ENCODE measurements at regions not wholly inside any gene's neighbourhood (a gene's known extent, or its start where the extent isn't known, plus 50 kb on each side); places are given as distances from the start of the nearest gene placed in this dataset.
"Not testable (repeated sequence)": the region's sequence is repeated elsewhere in the genome, so short reads cannot be mapped to it uniquely, and the experiment has no call there.

GRCh38 chr6:122153557-122153956, 245.9 kb upstream of the HSF2 start:
- no peak for FAIRE-seq
- DNase-seq (ENCODE audit: insufficient read length), result no peak
- no peak for TF ChIP-seq TAF1 (IDR thresholded peaks at IDR 0.05; ENCODE audit: borderline replicate concordance, low read depth, low read length)
- no peak for TF ChIP-seq POLR2A (IDR thresholded peaks at IDR 0.05; ENCODE audit: low read depth, low read length)
- no peak for TF ChIP-seq POLR2AphosphoS5 (IDR thresholded peaks at IDR 0.05; ENCODE audit: low read depth, low read length)

- FAIRE-seq (no peak), DNase-seq (ENCODE audit: insufficient read length) (no peak)
- TF ChIP-seq TAF1 (IDR thresholded peaks at IDR 0.05; ENCODE audit: borderline replicate concordance, low read depth, low read length), result no peak
Measured at GRCh38 chr6:122154155-122154554, 245.3 kb upstream of the HSF2 start.

GRCh38 chr6:122154912-122155575, 244.4 kb upstream of the HSF2 start:
- no peak for TF ChIP-seq POLR2A (IDR thresholded peaks at IDR 0.05; ENCODE audit: low read depth, low read length)
- FAIRE-seq (no peak), DNase-seq (ENCODE audit: insufficient read length) (no peak)

GRCh38 chr6:122161136-122161535, 238.3 kb upstream of the HSF2 start:
- no peak for TF ChIP-seq POLR2AphosphoS5 (IDR thresholded peaks at IDR 0.05; ENCODE audit: low read depth, low read length)
- TF ChIP-seq POLR2A (IDR thresholded peaks at IDR 0.05; ENCODE audit: low read depth, low read length), result no peak
- no peak for TF ChIP-seq TAF1 (IDR thresholded peaks at IDR 0.05; ENCODE audit: borderline replicate concordance, low read depth, low read length)
- FAIRE-seq (no peak), DNase-seq (ENCODE audit: insufficient read length) (no peak)

GRCh38 chr6:122165014-122165413, 234.4 kb upstream of the HSF2 start:
- TF ChIP-seq TAF1 (IDR thresholded peaks at IDR 0.05; ENCODE audit: borderline replicate concordance, low read depth, low read length) (no peak), POLR2AphosphoS5 (IDR thresholded peaks at IDR 0.05; ENCODE audit: low read depth, low read length) (no peak), POLR2A (IDR thresholded peaks at IDR 0.05; ENCODE audit: low read depth, low read length) (no peak)
- no peak for FAIRE-seq
- no peak for DNase-seq (ENCODE audit: insufficient read length)

- FAIRE-seq, result no peak
- TF ChIP-seq POLR2AphosphoS5 (IDR thresholded peaks at IDR 0.05; ENCODE audit: low read depth, low read length) (no peak), TAF1 (IDR thresholded peaks at IDR 0.05; ENCODE audit: borderline replicate concordance, low read depth, low read length) (no peak), POLR2A (IDR thresholded peaks at IDR 0.05; ENCODE audit: low read depth, low read length) (no peak)
- no peak for DNase-seq (ENCODE audit: insufficient read length)
Measured at GRCh38 chr6:122170274-122170673, 229.2 kb upstream of the HSF2 start.

- FAIRE-seq (no peak), DNase-seq (ENCODE audit: insufficient read length) (no peak)
- TF ChIP-seq POLR2A (IDR thresholded peaks at IDR 0.05; ENCODE audit: low read depth, low read length) (no peak), POLR2AphosphoS5 (IDR thresholded peaks at IDR 0.05; ENCODE audit: low read depth, low read length) (no peak), TAF1 (IDR thresholded peaks at IDR 0.05; ENCODE audit: borderline replicate concordance, low read depth, low read length) (no peak)
Measured at GRCh38 chr6:122178988-122179387, 220.5 kb upstream of the HSF2 start.

- TF ChIP-seq POLR2AphosphoS5 (IDR thresholded peaks at IDR 0.05; ENCODE audit: low read depth, low read length) (no peak), TAF1 (IDR thresholded peaks at IDR 0.05; ENCODE audit: borderline replicate concordance, low read depth, low read length) (no peak), POLR2A (IDR thresholded peaks at IDR 0.05; ENCODE audit: low read depth, low read length) (no peak)
- FAIRE-seq, result no peak
- no peak for DNase-seq (ENCODE audit: insufficient read length)
Measured at GRCh38 chr6:122180132-122180531, 219.3 kb upstream of the HSF2 start.

- no peak for TF ChIP-seq POLR2AphosphoS5 (IDR thresholded peaks at IDR 0.05; ENCODE audit: low read depth, low read length)
- TF ChIP-seq TAF1 (IDR thresholded peaks at IDR 0.05; ENCODE audit: borderline replicate concordance, low read depth, low read length), result no peak
- FAIRE-seq (no peak), DNase-seq (ENCODE audit: insufficient read length) (no peak)
Measured at GRCh38 chr6:122182061-122182460, 217.4 kb upstream of the HSF2 start.

- FAIRE-seq (no peak), DNase-seq (ENCODE audit: insufficient read length) (no peak)
- no peak for TF ChIP-seq POLR2AphosphoS5 (IDR thresholded peaks at IDR 0.05; ENCODE audit: low read depth, low read length)
- no peak for TF ChIP-seq POLR2A (IDR thresholded peaks at IDR 0.05; ENCODE audit: low read depth, low read length)
- no peak for TF ChIP-seq TAF1 (IDR thresholded peaks at IDR 0.05; ENCODE audit: borderline replicate concordance, low read depth, low read length)
Measured at GRCh38 chr6:122184401-122184827, 215.0 kb upstream of the HSF2 start.

- not testable (repeated sequence) for DNase-seq (ENCODE audit: insufficient read length); FAIRE-seq
Measured at GRCh38 chr6:122185458-122185857, 214.0 kb upstream of the HSF2 start.

- no peak for TF ChIP-seq POLR2AphosphoS5 (IDR thresholded peaks at IDR 0.05; ENCODE audit: low read depth, low read length)
- no peak for TF ChIP-seq TAF1 (IDR thresholded peaks at IDR 0.05; ENCODE audit: borderline replicate concordance, low read depth, low read length)
- no peak for TF ChIP-seq POLR2A (IDR thresholded peaks at IDR 0.05; ENCODE audit: low read depth, low read length)
- no peak for DNase-seq (ENCODE audit: insufficient read length)
- FAIRE-seq, result no peak
Measured at GRCh38 chr6:122187186-122187585, 212.3 kb upstream of the HSF2 start.

- TF ChIP-seq POLR2A (IDR thresholded peaks at IDR 0.05; ENCODE audit: low read depth, low read length) (no peak), TAF1 (IDR thresholded peaks at IDR 0.05; ENCODE audit: borderline replicate concordance, low read depth, low read length) (no peak), POLR2AphosphoS5 (IDR thresholded peaks at IDR 0.05; ENCODE audit: low read depth, low read length) (no peak)
- DNase-seq (ENCODE audit: insufficient read length) (no peak), FAIRE-seq (no peak)
Measured at GRCh38 chr6:122198922-122199321, 200.5 kb upstream of the HSF2 start.
